ENCODE measurements at regions not wholly inside any gene's neighbourhood (a gene's known extent, or its start where the extent isn't known, plus 50 kb on each side); places are given as distances from the start of the nearest gene placed in this dataset.

GRCh38 chr2:212901604-212902275, 249.7 kb downstream of the IKZF2 start:
- TF ChIP-seq, protein P1, sequence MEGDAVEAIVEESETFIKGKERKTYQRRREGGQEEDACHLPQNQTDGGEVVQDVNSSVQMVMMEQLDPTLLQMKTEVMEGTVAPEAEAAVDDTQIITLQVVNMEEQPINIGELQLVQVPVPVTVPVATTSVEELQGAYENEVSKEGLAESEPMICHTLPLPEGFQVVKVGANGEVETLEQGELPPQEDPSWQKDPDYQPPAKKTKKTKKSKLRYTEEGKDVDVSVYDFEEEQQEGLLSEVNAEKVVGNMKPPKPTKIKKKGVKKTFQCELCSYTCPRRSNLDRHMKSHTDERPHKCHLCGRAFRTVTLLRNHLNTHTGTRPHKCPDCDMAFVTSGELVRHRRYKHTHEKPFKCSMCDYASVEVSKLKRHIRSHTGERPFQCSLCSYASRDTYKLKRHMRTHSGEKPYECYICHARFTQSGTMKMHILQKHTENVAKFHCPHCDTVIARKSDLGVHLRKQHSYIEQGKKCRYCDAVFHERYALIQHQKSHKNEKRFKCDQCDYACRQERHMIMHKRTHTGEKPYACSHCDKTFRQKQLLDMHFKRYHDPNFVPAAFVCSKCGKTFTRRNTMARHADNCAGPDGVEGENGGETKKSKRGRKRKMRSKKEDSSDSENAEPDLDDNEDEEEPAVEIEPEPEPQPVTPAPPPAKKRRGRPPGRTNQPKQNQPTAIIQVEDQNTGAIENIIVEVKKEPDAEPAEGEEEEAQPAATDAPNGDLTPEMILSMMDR (IDR thresholded peaks at IDR 0.05) = no peak
- no peak for TF ChIP-seq POLR2AphosphoS5 (IDR thresholded peaks at IDR 0.05)
